ENCODE measurements at regions not wholly inside any gene's neighbourhood (a gene's known extent, or its start where the extent isn't known, plus 50 kb on each side); places are given as distances from the start of the nearest gene placed in this dataset.

GRCh38 chr13:56837161-56837560, 303.6 kb upstream of the PRR20A start:
- H3K36me3 ChIP-seq: no peaks in the 10 kb centered on the region
- no peak overlapping the region for H3K4me3 ChIP-seq (ENCODE audit: low read depth, low read length)
- H3K9me3 ChIP-seq: no peaks in the 10 kb centered on the region
- TF ChIP-seq, protein P1, sequence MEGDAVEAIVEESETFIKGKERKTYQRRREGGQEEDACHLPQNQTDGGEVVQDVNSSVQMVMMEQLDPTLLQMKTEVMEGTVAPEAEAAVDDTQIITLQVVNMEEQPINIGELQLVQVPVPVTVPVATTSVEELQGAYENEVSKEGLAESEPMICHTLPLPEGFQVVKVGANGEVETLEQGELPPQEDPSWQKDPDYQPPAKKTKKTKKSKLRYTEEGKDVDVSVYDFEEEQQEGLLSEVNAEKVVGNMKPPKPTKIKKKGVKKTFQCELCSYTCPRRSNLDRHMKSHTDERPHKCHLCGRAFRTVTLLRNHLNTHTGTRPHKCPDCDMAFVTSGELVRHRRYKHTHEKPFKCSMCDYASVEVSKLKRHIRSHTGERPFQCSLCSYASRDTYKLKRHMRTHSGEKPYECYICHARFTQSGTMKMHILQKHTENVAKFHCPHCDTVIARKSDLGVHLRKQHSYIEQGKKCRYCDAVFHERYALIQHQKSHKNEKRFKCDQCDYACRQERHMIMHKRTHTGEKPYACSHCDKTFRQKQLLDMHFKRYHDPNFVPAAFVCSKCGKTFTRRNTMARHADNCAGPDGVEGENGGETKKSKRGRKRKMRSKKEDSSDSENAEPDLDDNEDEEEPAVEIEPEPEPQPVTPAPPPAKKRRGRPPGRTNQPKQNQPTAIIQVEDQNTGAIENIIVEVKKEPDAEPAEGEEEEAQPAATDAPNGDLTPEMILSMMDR (IDR thresholded peaks at IDR 0.05; ENCODE audit: low read depth, low read length): no peak
- DNase-seq: no peak
- H3K27me3 ChIP-seq: no peaks in the 10 kb centered on the region
- no peaks in the 10 kb centered on the region for H3K4me1 ChIP-seq

GRCh38 chr13:56850852-56851251, 289.9 kb upstream of the PRR20A start:
- Histone ChIP-seq H3K4me1 (no peaks in the 10 kb centered on the region), H3K9me3 (no peaks in the 10 kb centered on the region), H3K36me3 (no peaks in the 10 kb centered on the region), H3K27me3 (no peaks in the 10 kb centered on the region), H3K4me3 (ENCODE audit: low read depth, low read length) (no peak overlapping the region)
- TF ChIP-seq, protein P1 (IDR thresholded peaks at IDR 0.05; ENCODE audit: low read depth, low read length): no peak
- no peak for DNase-seq

DNA sequence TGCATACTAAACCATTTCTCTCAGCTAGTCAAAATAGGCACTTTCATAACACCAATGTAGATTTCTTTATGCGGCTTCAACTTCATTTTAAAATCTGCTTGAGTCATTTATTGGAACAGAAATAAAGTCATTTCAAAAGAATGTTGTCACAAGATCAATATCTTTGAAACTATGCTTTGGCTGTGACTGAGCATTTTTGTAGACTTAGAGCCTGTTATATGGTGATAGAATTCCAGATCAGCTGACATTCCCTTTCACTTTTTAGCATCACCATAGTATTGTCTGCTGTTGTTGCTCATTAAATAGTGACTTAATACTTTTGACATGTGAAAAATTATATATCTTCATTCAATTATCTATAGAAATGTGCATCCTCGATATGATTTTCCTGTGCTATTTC, 279.2 kb upstream of the PRR20A start:
- H3K4me3 ChIP-seq (ENCODE audit: low read depth, low read length): no peak overlapping the region
- no peak for DNase-seq
- TF ChIP-seq, protein P1 (IDR thresholded peaks at IDR 0.05; ENCODE audit: low read depth, low read length): no peak
- H3K4me1 ChIP-seq: no peaks in the 10 kb centered on the region
- no peaks in the 10 kb centered on the region for H3K27me3 ChIP-seq
- H3K36me3 ChIP-seq: no peaks in the 10 kb centered on the region
- no peaks in the 10 kb centered on the region for H3K9me3 ChIP-seq

- no peaks in the 10 kb centered on the region for H3K9me3 ChIP-seq
- DNase-seq: no peak
Observed at GRCh38 chr13:56864451-56864850, 276.3 kb upstream of the PRR20A start.

GRCh38 chr13:56865416-56865815, 275.3 kb upstream of the PRR20A start:
- Histone ChIP-seq H3K4me1 (no peaks in the 10 kb centered on the region), H3K9me3 (no peaks in the 10 kb centered on the region), H3K27me3 (no peaks in the 10 kb centered on the region), H3K4me3 (ENCODE audit: low read depth, low read length) (no peak overlapping the region), H3K36me3 (no peaks in the 10 kb centered on the region)
- no peak for DNase-seq
- TF ChIP-seq, protein P1 (IDR thresholded peaks at IDR 0.05; ENCODE audit: low read depth, low read length): no peak

More at GRCh38 chr13:56864451-56864850, 276.3 kb upstream of the PRR20A start:
- Histone ChIP-seq H3K4me1 (no peaks in the 10 kb centered on the region), H3K4me3 (ENCODE audit: low read depth, low read length) (no peak overlapping the region), H3K27me3 (no peaks in the 10 kb centered on the region), H3K36me3 (no peaks in the 10 kb centered on the region)
- TF ChIP-seq, protein P1 (IDR thresholded peaks at IDR 0.05; ENCODE audit: low read depth, low read length): no peak

- H3K4me3 ChIP-seq (ENCODE audit: low read depth, low read length): no peak overlapping the region
- no peaks in the 10 kb centered on the region for H3K27me3 ChIP-seq
- TF ChIP-seq, protein P1 (IDR thresholded peaks at IDR 0.05; ENCODE audit: low read depth, low read length): no peak
- H3K9me3 ChIP-seq: no peaks in the 10 kb centered on the region
- no peak for DNase-seq
- H3K4me1 ChIP-seq: no peaks in the 10 kb centered on the region
- no peaks in the 10 kb centered on the region for H3K36me3 ChIP-seq
Observed at GRCh38 chr13:56869671-56870070, 271.0 kb upstream of the PRR20A start.
